Left lung (tissue), 4 donors: ENCODE measurements at regions not wholly inside any gene's neighbourhood (a gene's known extent, or its start where the extent isn't known, plus 50 kb on each side); places are given as distances from the start of the nearest gene placed in this dataset.

Experiments
- ATAC-seq: fragments of 200-7000 bp; cut with Tn5 transposase; one replicate; pipeline ENCODE4 v1.9.1; 2020; ENCODE audit warnings: moderate library complexity
- DNase-seq, 4 donors: peaks; one replicate each; pipeline ENCODE4 v3.0.0-alpha.2; 2013 to 2020
- H3K27ac ChIP-seq, 2 donors: fragments of 200-600 bp; sonication (generic) in 1 of 2; one replicate each; pipeline versions ENCODE4 v1.5.0 to v1.8.0; 2020 to 2021
- H3K27me3 ChIP-seq, 2 donors: fragments of 200-600 bp; sonication (generic) in 1 of 2; one replicate each; pipeline versions ENCODE4 v1.5.0 to v1.8.0; 2020 to 2021
- H3K36me3 ChIP-seq, 2 donors: fragments of 200-600 bp; sonication (generic) in 1 of 2; one replicate each; pipeline versions ENCODE4 v1.5.0 to v1.8.0; 2020 to 2021
- H3K4me1 ChIP-seq, 2 donors: fragments of 200-600 bp; one replicate each; pipeline ENCODE4 v1.8.0; 2021
- H3K4me3 ChIP-seq, 2 donors: fragments of 200-600 bp; sonication (generic) in 1 of 2; one replicate each; pipeline versions ENCODE4 v1.5.0 to v1.8.0; 2020 to 2021; ENCODE audit warnings: mild to moderate bottlenecking in 1 of 2
- H3K9me3 ChIP-seq, 2 donors: fragments of 200-600 bp; sonication (generic) in 1 of 2; one replicate each; pipeline versions ENCODE4 v1.5.0 to v1.8.0; 2020 to 2021
- CTCF ChIP-seq, 2 donors: fragments of 200-600 bp; sonication (generic) in 1 of 2; IDR thresholded peaks; one replicate each; pipeline versions ENCODE4 v1.5.0 to v1.8.0; 2021; ENCODE audit warnings: antibody characterized with exemption in 2 of 2
- intact Hi-C, 2 donors: fragments of 100-400 bp; cut with DNase I; formaldehyde crosslinking; loops; one replicate each; pipeline versions ENCODE4 v1.11.2 to v1.14.2; 2022
- donor health status: DM: no; HTN: yes; CAD: no.
- donor health status: DM: no; HTN: no; CAD: no.

DNA sequence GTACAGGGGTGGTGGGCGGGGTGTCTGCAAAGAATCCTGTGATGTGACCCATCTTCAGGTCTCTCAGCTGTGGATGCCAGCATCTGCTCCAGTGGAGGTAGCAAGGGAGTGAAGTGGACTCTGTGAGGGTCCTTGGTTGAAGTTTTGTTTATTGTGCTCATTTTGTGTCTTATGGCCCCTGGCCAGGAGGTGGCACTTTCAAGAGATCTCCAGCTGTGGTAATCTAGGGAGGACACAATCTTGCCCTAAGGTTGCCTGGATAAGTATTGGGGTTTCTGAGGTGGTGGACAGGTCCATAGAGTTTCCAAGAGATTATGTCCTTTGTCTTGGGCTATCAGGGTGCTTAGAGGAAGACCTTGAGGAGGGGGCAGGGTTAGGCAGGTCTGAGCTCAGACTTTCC, 260.7 kb downstream of the CCDC59 start:
- Histone ChIP-seq H3K9me3 (peaks cover 0 to 13% of the 10 kb centered on the region in 2 donors), H3K4me3 (no peak overlapping the region), H3K36me3 (no peaks in the 10 kb centered on the region), H3K27ac (no peak overlapping the region), H3K27me3 (no peaks in the 10 kb centered on the region), H3K4me1 (no peaks in the 10 kb centered on the region)
- no peak for TF ChIP-seq CTCF (IDR thresholded peaks at IDR 0.05)
- ATAC-seq (no peak), DNase-seq (peak in 1 of 4 donors; percentile 20)
- intact Hi-C loops, result no loop called here

DNA sequence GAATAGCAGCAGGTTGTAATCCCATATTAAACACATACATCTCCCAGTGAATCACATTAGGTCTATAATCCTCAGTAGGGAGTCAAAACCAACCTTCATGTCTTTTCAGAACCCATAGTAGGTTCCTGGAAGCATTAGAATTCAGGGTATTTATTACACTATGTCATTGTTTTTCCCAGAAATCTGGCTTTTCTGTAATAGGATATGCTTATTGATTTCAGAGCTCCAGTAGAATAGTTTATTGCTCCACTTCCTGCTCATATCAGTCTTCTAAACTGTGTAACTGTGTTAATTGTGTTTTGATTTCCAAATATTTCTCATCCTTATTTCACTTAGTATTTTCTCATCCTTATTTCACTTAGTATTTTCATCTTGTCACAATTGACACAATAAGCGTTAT, 268.0 kb downstream of the CCDC59 start:
- ATAC-seq (peak; percentile 34), DNase-seq (no peak)
- TF ChIP-seq CTCF (IDR thresholded peaks at IDR 0.05), result no peak
- Histone ChIP-seq H3K4me3 (no peak overlapping the region), H3K4me1 (no peaks in the 10 kb centered on the region), H3K9me3 (peaks cover 0 to 11% of the 10 kb centered on the region in 2 donors), H3K27ac (no peak overlapping the region), H3K36me3 (no peaks in the 10 kb centered on the region), H3K27me3 (no peaks in the 10 kb centered on the region)
- intact Hi-C loops, result no loop called here

DNA sequence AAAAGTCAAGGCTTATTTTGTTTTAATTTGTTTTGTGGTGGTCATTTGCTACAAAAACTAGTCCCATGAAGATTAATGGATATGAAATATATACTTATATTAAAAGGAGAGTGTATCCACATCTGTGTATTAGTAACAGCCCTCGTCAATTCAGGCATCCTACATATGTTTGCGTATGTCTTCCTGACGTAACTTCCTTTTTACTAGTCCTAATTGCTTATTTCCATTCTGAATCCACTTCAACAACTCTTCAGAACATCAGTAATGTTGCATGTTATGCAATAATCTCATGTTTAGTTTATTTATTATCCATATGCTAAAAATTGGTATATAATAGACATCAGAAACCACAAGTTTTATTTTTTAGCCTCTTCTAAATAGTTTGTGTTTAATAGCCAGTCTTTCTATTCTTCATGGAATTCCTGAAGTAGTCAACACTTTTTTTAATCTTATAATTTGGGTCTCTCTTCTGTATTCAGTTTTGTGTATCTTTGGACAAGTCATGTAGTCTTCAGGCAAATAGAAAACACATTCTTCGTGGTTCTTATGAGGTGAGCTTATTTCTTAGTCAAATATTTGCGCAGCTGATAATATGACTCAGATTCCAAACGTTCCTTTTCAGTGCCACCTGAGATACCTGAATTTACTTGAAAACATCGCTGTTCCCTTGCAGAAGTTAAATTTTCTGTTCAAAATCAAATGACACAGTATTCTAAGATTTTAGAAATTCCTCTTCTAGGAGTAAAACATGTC, 268.6 kb downstream of the CCDC59 start:
- Histone ChIP-seq H3K9me3 (peaks cover 0 to 17% of the 10 kb centered on the region in 2 donors), H3K4me3 (no peak overlapping the region), H3K27me3 (no peaks in the 10 kb centered on the region), H3K36me3 (no peaks in the 10 kb centered on the region), H3K4me1 (no peaks in the 10 kb centered on the region), H3K27ac (no peak overlapping the region)
- intact Hi-C loops, result no loop called here
- TF ChIP-seq CTCF (IDR thresholded peaks at IDR 0.05), result no peak
- ATAC-seq, result peak; percentile 95
- DNase-seq, result no peak

DNA sequence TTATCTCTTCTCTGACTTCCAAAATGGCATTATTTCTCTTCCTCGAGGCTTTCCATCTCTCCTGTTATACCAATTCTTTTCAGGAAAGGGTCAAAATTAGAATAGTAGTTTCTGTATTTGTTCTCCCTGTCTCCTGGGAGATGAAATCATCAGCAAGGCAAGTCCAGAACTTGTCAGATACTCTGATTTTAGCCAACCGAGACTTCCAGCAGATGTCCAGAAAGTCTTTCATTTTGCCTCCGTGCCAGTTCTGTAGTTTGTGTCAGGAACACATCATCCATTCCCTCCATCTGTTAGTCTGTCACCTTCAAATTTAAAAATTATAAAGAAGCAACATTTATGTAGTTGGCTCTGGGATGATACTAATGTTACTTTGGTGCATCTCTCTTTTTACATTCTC, 275.7 kb downstream of the CCDC59 start:
- DNase-seq, result no peak
- no peak for TF ChIP-seq CTCF (IDR thresholded peaks at IDR 0.05)
- intact Hi-C loops, result no loop called here
- H3K27ac ChIP-seq, result no peak overlapping the region
- H3K4me1 ChIP-seq, result no peaks in the 10 kb centered on the region
- H3K4me3 ChIP-seq, result no peak overlapping the region
- no peak for ATAC-seq
- no peaks in the 10 kb centered on the region for H3K36me3 ChIP-seq
- peaks cover 0 to 26% of the 10 kb centered on the region in 2 donors for H3K9me3 ChIP-seq
- H3K27me3 ChIP-seq, result no peaks in the 10 kb centered on the region

GRCh38 chr12:82069931-82070514, 288.2 kb downstream of the CCDC59 start:
- no peak for ATAC-seq
- intact Hi-C loops, result no loop called here
- H3K36me3 ChIP-seq, result no peaks in the 10 kb centered on the region
- H3K4me3 ChIP-seq, result no peak overlapping the region
- no peaks in the 10 kb centered on the region for H3K4me1 ChIP-seq
- DNase-seq, result no peak
- no peaks in the 10 kb centered on the region for H3K9me3 ChIP-seq
- no peak overlapping the region for H3K27ac ChIP-seq
- no peak for TF ChIP-seq CTCF (IDR thresholded peaks at IDR 0.05)
- H3K27me3 ChIP-seq, result no peaks in the 10 kb centered on the region
